ENCODE measurements at regions not wholly inside any gene's neighbourhood (a gene's known extent, or its start where the extent isn't known, plus 50 kb on each side); places are given as distances from the start of the nearest gene placed in this dataset.

DNA sequence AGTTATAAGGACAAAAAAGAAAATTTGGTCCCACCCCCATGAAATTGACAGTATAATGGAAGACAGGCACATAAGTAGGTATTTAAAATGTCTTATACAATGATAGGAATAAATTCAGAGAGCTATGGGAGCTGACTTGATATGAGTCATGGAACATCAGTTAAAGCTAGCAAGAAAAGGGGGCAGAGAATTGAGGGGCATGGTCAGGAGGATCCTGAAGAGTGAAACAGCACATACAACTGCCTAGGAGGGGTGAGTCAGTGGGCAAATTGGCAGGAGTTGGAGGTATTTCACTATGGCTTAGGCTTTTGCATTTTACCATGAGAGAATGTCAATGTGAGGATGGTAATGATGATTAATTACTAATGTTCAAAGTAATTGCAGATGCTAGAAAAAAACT lies 95.4 kb upstream of the BANK1 start:
- no peak for TF ChIP-seq POLR2AphosphoS5 (IDR thresholded peaks at IDR 0.05)
- TF ChIP-seq, protein P1, sequence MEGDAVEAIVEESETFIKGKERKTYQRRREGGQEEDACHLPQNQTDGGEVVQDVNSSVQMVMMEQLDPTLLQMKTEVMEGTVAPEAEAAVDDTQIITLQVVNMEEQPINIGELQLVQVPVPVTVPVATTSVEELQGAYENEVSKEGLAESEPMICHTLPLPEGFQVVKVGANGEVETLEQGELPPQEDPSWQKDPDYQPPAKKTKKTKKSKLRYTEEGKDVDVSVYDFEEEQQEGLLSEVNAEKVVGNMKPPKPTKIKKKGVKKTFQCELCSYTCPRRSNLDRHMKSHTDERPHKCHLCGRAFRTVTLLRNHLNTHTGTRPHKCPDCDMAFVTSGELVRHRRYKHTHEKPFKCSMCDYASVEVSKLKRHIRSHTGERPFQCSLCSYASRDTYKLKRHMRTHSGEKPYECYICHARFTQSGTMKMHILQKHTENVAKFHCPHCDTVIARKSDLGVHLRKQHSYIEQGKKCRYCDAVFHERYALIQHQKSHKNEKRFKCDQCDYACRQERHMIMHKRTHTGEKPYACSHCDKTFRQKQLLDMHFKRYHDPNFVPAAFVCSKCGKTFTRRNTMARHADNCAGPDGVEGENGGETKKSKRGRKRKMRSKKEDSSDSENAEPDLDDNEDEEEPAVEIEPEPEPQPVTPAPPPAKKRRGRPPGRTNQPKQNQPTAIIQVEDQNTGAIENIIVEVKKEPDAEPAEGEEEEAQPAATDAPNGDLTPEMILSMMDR (IDR thresholded peaks at IDR 0.05): no peak
- no peak for TF ChIP-seq POLR2A (IDR thresholded peaks at IDR 0.05)
- TF ChIP-seq EP300 (IDR thresholded peaks at IDR 0.05): no peak

Data from gastroesophageal sphincter (tissue), 3 donors.